ENCODE measurements at regions not wholly inside any gene's neighbourhood (a gene's known extent, or its start where the extent isn't known, plus 50 kb on each side); places are given as distances from the start of the nearest gene placed in this dataset.

GRCh38 chr1:219837274-219837993 lies 90.9 kb downstream of the SLC30A10 start:
- TF ChIP-seq CTCF (IDR thresholded peaks at IDR 0.05) (peak in 2 of 3 experiments; percentile 18 to 27), POLR2A (IDR thresholded peaks at IDR 0.05; ENCODE audit: low read depth) (no peak), EP300 (IDR thresholded peaks at IDR 0.05) (no peak)

Measured in esophagus muscularis mucosa (tissue), 4 donors.